ENCODE measurements at regions not wholly inside any gene's neighbourhood (a gene's known extent, or its start where the extent isn't known, plus 50 kb on each side); places are given as distances from the start of the nearest gene placed in this dataset.

GRCh38 chr10:110444004-110444337, 53.7 kb upstream of the DUSP5 start:
- Histone ChIP-seq H3K4me1 (ENCODE audit: control insufficient read depth, insufficient read depth, low read length) (peaks cover 16% of the 10 kb centered on the region), H3K9me3 (ENCODE audit: control insufficient read depth, insufficient read depth, low read length) (no peaks in the 10 kb centered on the region), H3K36me3 (ENCODE audit: control insufficient read depth, insufficient read depth, low read length) (no peaks in the 10 kb centered on the region), H3K27ac (ENCODE audit: low read length) (no peak overlapping the region), H3K4me3 (ENCODE audit: low read length) (no peak overlapping the region), H3K27me3 (ENCODE audit: control insufficient read depth, insufficient read depth, low read length) (no peaks in the 10 kb centered on the region)
- no peak for TF ChIP-seq CTCF (IDR thresholded peaks at IDR 0.05)
- H3K27me3 Mint-ChIP-seq (ENCODE audit: low read depth in 2 of 2): no peaks in the 10 kb centered on the region
- peak in 1 of 2 donors; percentile 4 for DNase-seq
- peaks cover 5% of the 10 kb centered on the region for H3K36me3 Mint-ChIP-seq
- intact Hi-C loops (cut with micrococcal nuclease): loop anchor here (5.0 kb wide), 1 partner anchor 53 kb away; the partner anchor contains the start of gene DUSP5
- peaks cover 36 to 43% of the 10 kb centered on the region in 2 donors for H3K4me1 Mint-ChIP-seq
- H3K27ac Mint-ChIP-seq: peak overlapping the region in 1 of 2 donors; percentile 35
- ATAC-seq: no peak
- H3K9me3 Mint-ChIP-seq: peaks cover 2 to 3% of the 10 kb centered on the region in 2 donors
- H3K4me3 Mint-ChIP-seq: no peak overlapping the region

- WGBS (ENCODE audit: insufficient coverage): 86% methylated on average over 6 of the region's 6 CpGs
Measured at GRCh38 chr10:110445871-110446270, 51.8 kb upstream of the DUSP5 start.

GRCh38 chr10:110446277-110446676, 51.4 kb upstream of the DUSP5 start:
- no peak overlapping the region for H3K4me3 Mint-ChIP-seq
- TF ChIP-seq CTCF (IDR thresholded peaks at IDR 0.05): no peak
- DNase-seq (no peak), ATAC-seq (no peak)
- Histone ChIP-seq H3K9me3 (ENCODE audit: control insufficient read depth, insufficient read depth, low read length) (no peaks in the 10 kb centered on the region), H3K4me3 (ENCODE audit: low read length) (no peak overlapping the region), H3K27ac (ENCODE audit: low read length) (no peak overlapping the region), H3K4me1 (ENCODE audit: control insufficient read depth, insufficient read depth, low read length) (peaks cover 13% of the 10 kb centered on the region), H3K36me3 (ENCODE audit: control insufficient read depth, insufficient read depth, low read length) (no peaks in the 10 kb centered on the region), H3K27me3 (ENCODE audit: control insufficient read depth, insufficient read depth, low read length) (no peaks in the 10 kb centered on the region)
- 91% methylated on average over 1 of the region's 1 CpG for WGBS (ENCODE audit: insufficient coverage)
- peaks cover 0 to 2% of the 10 kb centered on the region in 2 donors for H3K27me3 Mint-ChIP-seq (ENCODE audit: low read depth in 2 of 2)
- intact Hi-C loops (cut with micrococcal nuclease): no loop called here
- peaks cover 4 to 6% of the 10 kb centered on the region in 2 donors for H3K9me3 Mint-ChIP-seq
- H3K4me1 Mint-ChIP-seq: peaks cover 42 to 47% of the 10 kb centered on the region in 2 donors
- peaks cover 8% of the 10 kb centered on the region for H3K36me3 Mint-ChIP-seq
- no peak overlapping the region for H3K27ac Mint-ChIP-seq

More at GRCh38 chr10:110445871-110446270, 51.8 kb upstream of the DUSP5 start:
- intact Hi-C loops (cut with micrococcal nuclease): no loop called here
- H3K36me3 ChIP-seq (ENCODE audit: control insufficient read depth, insufficient read depth, low read length): no peaks in the 10 kb centered on the region
- no peaks in the 10 kb centered on the region for H3K27me3 ChIP-seq (ENCODE audit: control insufficient read depth, insufficient read depth, low read length)
- no peak overlapping the region for H3K4me3 ChIP-seq (ENCODE audit: low read length)
- Mint-ChIP-seq H3K36me3 (peaks cover 8% of the 10 kb centered on the region), H3K27me3 (ENCODE audit: low read depth in 2 of 2) (peaks cover 0 to 2% of the 10 kb centered on the region in 2 donors), H3K4me1 (peaks cover 42 to 47% of the 10 kb centered on the region in 2 donors), H3K9me3 (peaks cover 4 to 6% of the 10 kb centered on the region in 2 donors), H3K4me3 (no peak overlapping the region), H3K27ac (no peak overlapping the region)
- H3K9me3 ChIP-seq (ENCODE audit: control insufficient read depth, insufficient read depth, low read length): no peaks in the 10 kb centered on the region
- peak in 1 of 2 donors; percentile 7 for DNase-seq
- no peak overlapping the region for H3K27ac ChIP-seq (ENCODE audit: low read length)
- peaks cover 16% of the 10 kb centered on the region for H3K4me1 ChIP-seq (ENCODE audit: control insufficient read depth, insufficient read depth, low read length)
- ATAC-seq: no peak
- TF ChIP-seq CTCF (IDR thresholded peaks at IDR 0.05): no peak

DNA sequence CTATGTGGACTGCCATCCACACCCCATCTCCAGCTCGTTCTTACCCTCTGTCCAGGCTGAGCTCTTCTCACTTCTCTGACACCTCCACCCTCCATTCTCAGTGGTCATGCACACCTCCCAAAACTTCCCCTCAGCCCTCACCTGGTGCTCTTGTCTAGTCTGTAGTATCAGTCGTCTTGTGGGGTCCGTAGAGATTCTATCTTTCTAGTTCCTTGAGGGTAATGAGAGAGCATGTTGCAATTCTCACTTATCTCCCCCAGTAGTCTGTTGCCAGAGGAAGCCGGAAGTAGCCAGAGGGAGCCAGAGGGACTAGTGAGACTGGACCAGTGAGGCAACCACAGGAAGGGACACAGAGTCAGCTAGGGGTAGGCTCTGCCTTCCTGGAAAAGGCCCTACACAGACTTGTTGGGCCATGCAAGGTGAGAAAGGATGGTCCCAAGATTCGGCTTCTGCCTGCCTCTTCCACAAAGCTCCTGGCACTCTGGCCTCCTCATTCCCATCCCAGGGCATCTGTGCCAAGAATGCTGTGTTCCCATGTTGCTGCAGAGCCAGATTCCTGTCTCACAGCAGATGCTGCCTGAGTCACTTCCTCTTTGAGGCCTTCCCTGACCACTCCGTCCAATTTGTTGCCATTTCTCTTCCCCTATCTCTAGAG, 50.6 kb upstream of the DUSP5 start:
- Mint-ChIP-seq H3K36me3 (peaks cover 8% of the 10 kb centered on the region), H3K27ac (no peak overlapping the region), H3K9me3 (peaks cover 4 to 6% of the 10 kb centered on the region in 2 donors), H3K27me3 (ENCODE audit: low read depth in 2 of 2) (peaks cover 0 to 2% of the 10 kb centered on the region in 2 donors), H3K4me1 (peaks cover 34 to 39% of the 10 kb centered on the region in 2 donors), H3K4me3 (no peak overlapping the region)
- intact Hi-C loops (cut with micrococcal nuclease): no loop called here
- H3K36me3 ChIP-seq (ENCODE audit: control insufficient read depth, insufficient read depth, low read length): no peaks in the 10 kb centered on the region
- ATAC-seq (peak in 1 of 3 donors; percentile 59), DNase-seq (peak in 1 of 2 donors; percentile 7)
- 73% methylated on average over 6 of the region's 6 CpGs for WGBS (ENCODE audit: insufficient coverage)
- H3K27me3 ChIP-seq (ENCODE audit: control insufficient read depth, insufficient read depth, low read length): no peaks in the 10 kb centered on the region
- TF ChIP-seq CTCF (IDR thresholded peaks at IDR 0.05): no peak
- H3K9me3 ChIP-seq (ENCODE audit: control insufficient read depth, insufficient read depth, low read length): no peaks in the 10 kb centered on the region
- H3K27ac ChIP-seq (ENCODE audit: low read length): no peak overlapping the region
- H3K4me1 ChIP-seq (ENCODE audit: control insufficient read depth, insufficient read depth, low read length): peaks cover 5% of the 10 kb centered on the region
- H3K4me3 ChIP-seq (ENCODE audit: low read length): no peak overlapping the region
